ENCODE measurements at regions not wholly inside any gene's neighbourhood (a gene's known extent, or its start where the extent isn't known, plus 50 kb on each side); places are given as distances from the start of the nearest gene placed in this dataset.

- Histone ChIP-seq H3K4me3 (no peak overlapping the region), H3K36me3 (no peaks in the 10 kb centered on the region), H3K9ac (no peak overlapping the region), H3K4me2 (no peak overlapping the region), H4K20me1 (no peaks in the 10 kb centered on the region; a peak in 1 of 22 replicates), H3K4me1 (no peaks in the 10 kb centered on the region), H3K27me3 (no peaks in the 10 kb centered on the region), H3K9me3 (replicated peaks in 1 of 11) (peaks cover 4 to 10% (median 8%) of the 10 kb centered on the region in 11 experiments; a peak in 11 of 22 replicates), H3K27ac (no peak overlapping the region)
- TF ChIP-seq Cebpa-rat (IDR thresholded peaks at IDR 0.05): no peak
These were observed 582.6 kb upstream of the ID2 start for GRCh38 chr2:8099267-8099582.

- Histone ChIP-seq H3K36me3 (no peaks in the 10 kb centered on the region), H3K4me2 (no peak overlapping the region), H3K4me1 (no peaks in the 10 kb centered on the region), H3K27ac (no peak overlapping the region), H3K9me3 (replicated peaks in 1 of 11) (peaks cover 4 to 9% (median 6%) of the 10 kb centered on the region in 11 experiments; a peak in 10 of 22 replicates), H3K27me3 (no peaks in the 10 kb centered on the region), H3K4me3 (no peak overlapping the region), H3K9ac (no peak overlapping the region), H4K20me1 (no peaks in the 10 kb centered on the region)
- no peak for TF ChIP-seq Cebpa-rat (IDR thresholded peaks at IDR 0.05)
These were observed 580.1 kb upstream of the ID2 start for GRCh38 chr2:8101614-8102277.

GRCh38 chr2:8102470-8102869, 579.4 kb upstream of the ID2 start:
- H3K4me1 ChIP-seq: peaks cover 1 to 4% (median 3%) of the 10 kb centered on the region in 10 experiments; a peak in 18 of 20 replicates
- no peaks in the 10 kb centered on the region for H4K20me1 ChIP-seq
- H3K36me3 ChIP-seq: no peaks in the 10 kb centered on the region
- no peak overlapping the region for H3K27ac ChIP-seq
- H3K4me3 ChIP-seq: no peak overlapping the region
- H3K9me3 ChIP-seq (replicated peaks in 1 of 11): peaks cover 0 to 4% (median under 1%) of the 10 kb centered on the region in 11 experiments; a peak in 4 of 22 replicates
- no peak for TF ChIP-seq Cebpa-rat (IDR thresholded peaks at IDR 0.05)
- H3K4me2 ChIP-seq: no peak overlapping the region
- H3K27me3 ChIP-seq: no peaks in the 10 kb centered on the region
- no peak overlapping the region for H3K9ac ChIP-seq

GRCh38 chr2:8103085-8103708, 578.7 kb upstream of the ID2 start:
- Histone ChIP-seq H3K9me3 (replicated peaks in 1 of 11) (no peaks in the 10 kb centered on the region), H4K20me1 (no peaks in the 10 kb centered on the region), H3K4me2 (no peak overlapping the region), H3K27ac (no peak overlapping the region), H3K4me3 (no peak overlapping the region), H3K4me1 (peaks cover 7 to 12% (median 9%) of the 10 kb centered on the region in 10 experiments; a peak in 18 of 20 replicates), H3K27me3 (no peaks in the 10 kb centered on the region), H3K36me3 (no peaks in the 10 kb centered on the region), H3K9ac (no peak overlapping the region)
- TF ChIP-seq Cebpa-rat (IDR thresholded peaks at IDR 0.05): no peak

- TF ChIP-seq Cebpa-rat (IDR thresholded peaks at IDR 0.05): no peak
- H3K27me3 ChIP-seq: no peaks in the 10 kb centered on the region
- no peaks in the 10 kb centered on the region for H3K36me3 ChIP-seq
- H3K4me1 ChIP-seq: peaks cover 10 to 15% (median 13%) of the 10 kb centered on the region in 10 experiments; a peak in 19 of 20 replicates
- H3K9me3 ChIP-seq (replicated peaks in 1 of 11): peaks cover 0 to 5% (median 0%) of the 10 kb centered on the region in 11 experiments; a peak in 1 of 22 replicates
- H3K27ac ChIP-seq: no peak overlapping the region
- no peaks in the 10 kb centered on the region for H4K20me1 ChIP-seq
- no peak overlapping the region for H3K4me3 ChIP-seq
- peak overlapping the region; percentile 23 to 77 (median 49); a peak in 13 of 22 replicates for H3K4me2 ChIP-seq
- H3K9ac ChIP-seq: no peak overlapping the region
These were observed 574.7 kb upstream of the ID2 start for GRCh38 chr2:8107150-8107549.

- Histone ChIP-seq H3K27me3 (no peaks in the 10 kb centered on the region), H3K27ac (no peak overlapping the region), H3K9ac (no peak overlapping the region), H3K4me3 (no peak overlapping the region), H4K20me1 (no peaks in the 10 kb centered on the region), H3K36me3 (no peaks in the 10 kb centered on the region), H3K4me2 (peak overlapping the region; percentile 23 to 77 (median 49); a peak in 19 of 22 replicates), H3K4me1 (peaks cover 10 to 15% (median 13%) of the 10 kb centered on the region in 10 experiments; a peak in 19 of 20 replicates), H3K9me3 (replicated peaks in 1 of 11) (peaks cover 0 to 5% (median 0%) of the 10 kb centered on the region in 11 experiments; a peak in 1 of 22 replicates)
- TF ChIP-seq Cebpa-rat (IDR thresholded peaks at IDR 0.05): no peak
These were observed 574.1 kb upstream of the ID2 start for GRCh38 chr2:8107621-8108378.

GRCh38 chr2:8110716-8111115, 571.1 kb upstream of the ID2 start:
- no peak overlapping the region; a peak in 1 of 22 replicates for H3K4me2 ChIP-seq
- H3K9ac ChIP-seq: no peak overlapping the region
- TF ChIP-seq Cebpa-rat (IDR thresholded peaks at IDR 0.05): no peak
- H3K36me3 ChIP-seq: no peaks in the 10 kb centered on the region
- H3K27ac ChIP-seq: no peak overlapping the region
- H4K20me1 ChIP-seq: no peaks in the 10 kb centered on the region
- H3K4me3 ChIP-seq: no peak overlapping the region
- peaks cover 10 to 15% (median 13%) of the 10 kb centered on the region in 10 experiments; a peak in 19 of 20 replicates for H3K4me1 ChIP-seq
- no peaks in the 10 kb centered on the region for H3K27me3 ChIP-seq
- H3K9me3 ChIP-seq (replicated peaks in 1 of 11): peaks cover 0 to 5% (median 0%) of the 10 kb centered on the region in 11 experiments; a peak in 1 of 22 replicates

- H3K36me3 ChIP-seq: no peaks in the 10 kb centered on the region
- TF ChIP-seq Cebpa-rat (IDR thresholded peaks at IDR 0.05): no peak
- no peaks in the 10 kb centered on the region for H4K20me1 ChIP-seq
- no peak overlapping the region for H3K4me3 ChIP-seq
- no peak overlapping the region for H3K9ac ChIP-seq
- no peak overlapping the region for H3K27ac ChIP-seq
- H3K27me3 ChIP-seq: no peaks in the 10 kb centered on the region
- H3K4me2 ChIP-seq: no peak overlapping the region
- H3K9me3 ChIP-seq (replicated peaks in 1 of 11): peaks cover 0 to 5% (median 0%) of the 10 kb centered on the region in 11 experiments; a peak in 1 of 22 replicates
- peaks cover 12 to 17% (median 15%) of the 10 kb centered on the region in 10 experiments for H3K4me1 ChIP-seq
These were observed 570.7 kb upstream of the ID2 start for GRCh38 chr2:8111193-8111592.

- no peaks in the 10 kb centered on the region for H4K20me1 ChIP-seq
- H3K27me3 ChIP-seq: no peaks in the 10 kb centered on the region
- H3K4me2 ChIP-seq: no peak overlapping the region
- H3K4me1 ChIP-seq: peaks cover 9 to 13% (median 10%) of the 10 kb centered on the region in 10 experiments
- H3K4me3 ChIP-seq: no peak overlapping the region
- H3K36me3 ChIP-seq: no peaks in the 10 kb centered on the region
- H3K27ac ChIP-seq: no peak overlapping the region
- H3K9ac ChIP-seq: no peak overlapping the region
- no peak for TF ChIP-seq Cebpa-rat (IDR thresholded peaks at IDR 0.05)
- peaks cover 0 to 5% (median 0%) of the 10 kb centered on the region in 11 experiments; a peak in 1 of 22 replicates for H3K9me3 ChIP-seq (replicated peaks in 1 of 11)
These were observed 566.4 kb upstream of the ID2 start for GRCh38 chr2:8115456-8115855.

Measured in BLaER1 treated with 17β-estradiol and CSF1 and Interleukin-3, amounts not matched to agents 10 nM and 100 nM (cell line).